ENCODE measurements at regions not wholly inside any gene's neighbourhood (a gene's known extent, or its start where the extent isn't known, plus 50 kb on each side); places are given as distances from the start of the nearest gene placed in this dataset.
A peak's percentile ranks its signal among the peaks of the same experiment; 100 is the strongest.

DNA sequence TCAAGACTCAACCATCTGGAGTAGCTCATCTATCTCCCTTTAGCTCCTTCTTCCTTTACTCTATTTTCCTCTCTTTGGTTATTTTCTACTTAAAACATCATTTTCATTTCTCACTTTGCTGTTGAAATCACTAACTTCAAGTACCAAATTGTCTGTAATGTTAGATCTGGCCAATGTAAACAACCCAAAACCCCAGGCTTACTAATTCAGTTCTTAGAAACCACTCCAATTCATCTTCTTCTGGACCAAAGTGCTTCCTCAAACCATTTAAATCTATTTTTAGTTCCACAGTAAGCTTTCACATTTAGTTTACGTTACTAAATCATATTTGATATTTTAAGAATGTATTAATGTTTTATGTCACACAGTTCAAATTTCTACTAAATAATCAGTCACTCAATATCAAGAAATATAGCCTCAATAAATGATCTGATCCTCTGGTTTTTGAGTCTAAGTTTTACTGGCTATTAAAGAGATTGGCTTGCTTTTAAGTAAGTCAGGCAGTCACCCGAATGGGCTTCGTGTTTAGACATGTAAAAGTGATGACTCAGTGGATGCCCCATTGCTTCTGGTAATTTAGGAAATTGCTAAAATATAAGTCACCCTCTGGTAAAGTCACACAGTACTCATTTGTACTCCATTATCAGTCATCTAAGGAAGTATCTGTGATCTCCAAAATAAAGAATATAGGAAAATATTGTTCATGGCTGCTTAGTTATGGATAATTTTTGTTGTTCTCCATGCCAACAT, 527.2 kb upstream of the SOX11 start:
- TF ChIP-seq, protein P1, sequence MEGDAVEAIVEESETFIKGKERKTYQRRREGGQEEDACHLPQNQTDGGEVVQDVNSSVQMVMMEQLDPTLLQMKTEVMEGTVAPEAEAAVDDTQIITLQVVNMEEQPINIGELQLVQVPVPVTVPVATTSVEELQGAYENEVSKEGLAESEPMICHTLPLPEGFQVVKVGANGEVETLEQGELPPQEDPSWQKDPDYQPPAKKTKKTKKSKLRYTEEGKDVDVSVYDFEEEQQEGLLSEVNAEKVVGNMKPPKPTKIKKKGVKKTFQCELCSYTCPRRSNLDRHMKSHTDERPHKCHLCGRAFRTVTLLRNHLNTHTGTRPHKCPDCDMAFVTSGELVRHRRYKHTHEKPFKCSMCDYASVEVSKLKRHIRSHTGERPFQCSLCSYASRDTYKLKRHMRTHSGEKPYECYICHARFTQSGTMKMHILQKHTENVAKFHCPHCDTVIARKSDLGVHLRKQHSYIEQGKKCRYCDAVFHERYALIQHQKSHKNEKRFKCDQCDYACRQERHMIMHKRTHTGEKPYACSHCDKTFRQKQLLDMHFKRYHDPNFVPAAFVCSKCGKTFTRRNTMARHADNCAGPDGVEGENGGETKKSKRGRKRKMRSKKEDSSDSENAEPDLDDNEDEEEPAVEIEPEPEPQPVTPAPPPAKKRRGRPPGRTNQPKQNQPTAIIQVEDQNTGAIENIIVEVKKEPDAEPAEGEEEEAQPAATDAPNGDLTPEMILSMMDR (IDR thresholded peaks at IDR 0.05; ENCODE audit: low read depth, low read length) = no peak
- no peak overlapping the region for H3K4me3 ChIP-seq (replicated peaks in 1 of 2; ENCODE audit: low read depth in 2 of 2, low read length in 2 of 2)
- DNase-seq (ENCODE audit: low read depth in 2 of 2) = peak; percentile 37 to 67

- no peak for DNase-seq (ENCODE audit: low read depth in 2 of 2)
- no peak overlapping the region for H3K4me3 ChIP-seq (replicated peaks in 1 of 2; ENCODE audit: low read depth in 2 of 2, low read length in 2 of 2)
- TF ChIP-seq, protein P1 (IDR thresholded peaks at IDR 0.05; ENCODE audit: low read depth, low read length) = no peak
Observed at GRCh38 chr2:5172923-5173322, 519.3 kb upstream of the SOX11 start.

DNA sequence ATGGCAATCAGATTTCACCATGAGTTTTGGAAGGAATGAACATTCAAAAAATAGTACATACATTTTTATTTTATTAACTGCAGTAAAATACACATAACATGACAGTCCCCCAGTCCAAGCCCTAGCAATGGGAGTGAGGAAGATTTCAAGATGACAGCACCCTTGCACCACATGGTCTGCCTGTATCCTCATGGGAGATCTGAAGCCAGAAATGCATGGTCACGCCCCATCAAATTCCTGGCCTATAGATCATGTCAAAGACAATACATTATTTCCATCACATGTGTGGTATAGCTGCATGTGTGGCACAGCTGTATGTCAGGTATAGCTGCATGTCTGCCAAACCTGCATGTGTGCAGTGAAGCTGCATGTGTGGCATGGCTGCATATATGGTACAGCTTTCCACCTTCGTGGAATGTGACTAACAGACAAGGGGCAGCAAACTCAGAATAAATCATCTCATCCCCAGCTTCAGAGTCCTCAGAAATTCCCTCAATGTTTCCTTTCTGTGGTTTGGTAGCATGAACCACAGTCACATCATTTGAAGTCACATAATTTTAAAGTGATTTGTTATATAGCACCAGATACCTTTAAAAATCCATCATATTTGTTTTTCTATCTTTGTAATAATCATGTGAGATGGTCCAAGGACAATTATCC, 518.2 kb upstream of the SOX11 start:
- TF ChIP-seq, protein P1 (IDR thresholded peaks at IDR 0.05; ENCODE audit: low read depth, low read length) = no peak
- DNase-seq (ENCODE audit: low read depth in 2 of 2) = no peak
- no peak overlapping the region for H3K4me3 ChIP-seq (replicated peaks in 1 of 2; ENCODE audit: low read depth in 2 of 2, low read length in 2 of 2)

GRCh38 chr2:5175231-5175630, 517.0 kb upstream of the SOX11 start:
- TF ChIP-seq, protein P1 (IDR thresholded peaks at IDR 0.05; ENCODE audit: low read depth, low read length) = no peak
- no peak for DNase-seq (ENCODE audit: low read depth in 2 of 2)
- H3K4me3 ChIP-seq (replicated peaks in 1 of 2; ENCODE audit: low read depth in 2 of 2, low read length in 2 of 2) = no peak overlapping the region

DNA sequence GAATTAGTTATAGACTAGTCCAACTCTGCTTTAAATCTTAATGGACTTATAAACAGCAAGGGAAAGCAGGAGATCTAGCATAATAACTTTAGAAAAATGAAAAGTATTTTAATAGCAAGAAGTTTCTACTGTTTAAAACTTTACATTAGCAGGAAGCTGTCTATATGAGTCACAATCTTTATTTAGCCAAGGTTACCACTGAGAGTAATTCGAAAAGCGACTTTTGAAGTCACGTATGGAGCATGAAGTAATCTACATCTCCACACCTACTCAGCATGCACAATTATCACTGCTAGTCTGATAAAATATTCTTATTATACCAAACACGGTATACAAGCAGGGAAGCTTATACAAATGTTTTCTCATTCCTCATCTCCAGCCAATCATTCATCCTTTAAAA, 515.4 kb upstream of the SOX11 start:
- H3K4me3 ChIP-seq (replicated peaks in 1 of 2; ENCODE audit: low read depth in 2 of 2, low read length in 2 of 2) = no peak overlapping the region
- peak in 1 of 2 donors; percentile 4 for DNase-seq (ENCODE audit: low read depth in 2 of 2)
- TF ChIP-seq, protein P1 (IDR thresholded peaks at IDR 0.05; ENCODE audit: low read depth, low read length) = no peak

DNA sequence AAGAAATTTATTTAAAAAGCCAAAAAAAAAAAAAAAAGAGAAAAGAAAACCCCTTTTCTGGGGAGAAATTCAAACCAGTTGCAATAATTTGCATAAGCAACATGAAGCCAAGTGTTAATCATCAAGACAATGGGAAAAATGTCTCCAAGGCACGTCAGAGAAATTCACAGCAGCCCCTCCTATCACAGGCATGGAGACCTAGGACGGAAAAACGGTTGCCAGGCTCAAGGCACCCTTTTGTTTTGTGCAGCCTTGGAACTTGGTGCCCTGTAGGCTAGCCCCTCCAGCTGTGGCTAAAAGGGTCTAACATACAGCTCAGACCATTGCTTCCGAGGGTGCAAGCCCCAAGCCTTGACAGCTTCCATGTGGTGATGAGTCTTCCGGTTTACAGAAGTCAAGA, 509.2 kb upstream of the SOX11 start:
- no peak overlapping the region for H3K4me3 ChIP-seq (replicated peaks in 1 of 2; ENCODE audit: low read depth in 2 of 2, low read length in 2 of 2)
- TF ChIP-seq, protein P1 (IDR thresholded peaks at IDR 0.05; ENCODE audit: low read depth, low read length) = no peak
- no peak for DNase-seq (ENCODE audit: low read depth in 2 of 2)

Measured in cardiac fibroblast (primary cell).